Lower lobe of right lung (tissue), 2 donors: ENCODE measurements at regions not wholly inside any gene's neighbourhood (a gene's known extent, or its start where the extent isn't known, plus 50 kb on each side); places are given as distances from the start of the nearest gene placed in this dataset.
"Not testable (repeated sequence)": the region's sequence is repeated elsewhere in the genome, so short reads cannot be mapped to it uniquely, and the experiment has no call there.

Experiments
- ATAC-seq, 2 donors: fragments of 200-7000 bp; cut with Tn5 transposase; one replicate each; pipeline ENCODE4 v1.9.1; 2020 to 2022; ENCODE audit warnings: mild to moderate bottlenecking in 2 of 2, moderate library complexity in 2 of 2
- DNase-seq: peaks from one replicate; pipeline ENCODE4 v3.0.0-alpha.2; 2020
- H3K27ac ChIP-seq: fragments of 200-600 bp; one replicate; pipeline ENCODE4 v1.8.0; 2022
- H3K27me3 ChIP-seq: fragments of 200-600 bp; one replicate; pipeline ENCODE4 v1.8.0; 2022; ENCODE audit warnings: low read depth
- H3K36me3 ChIP-seq: fragments of 200-600 bp; one replicate; pipeline ENCODE4 v1.8.0; 2022; ENCODE audit warnings: mild to moderate bottlenecking
- H3K4me1 ChIP-seq: fragments of 200-600 bp; one replicate; pipeline ENCODE4 v1.8.0; 2022
- H3K4me3 ChIP-seq: fragments of 200-600 bp; one replicate; pipeline ENCODE4 v1.8.0; 2022; ENCODE audit warnings: mild to moderate bottlenecking
- H3K9me3 ChIP-seq: fragments of 200-600 bp; one replicate; pipeline ENCODE4 v1.8.0; 2022
- CTCF ChIP-seq: fragments of 200-600 bp; IDR thresholded peaks from one replicate; pipeline ENCODE4 v1.8.0; 2022; ENCODE audit warnings: antibody characterized with exemption, mild to moderate bottlenecking
- intact Hi-C: fragments of 100-400 bp; cut with DNase I; formaldehyde crosslinking; loops from one replicate; pipeline ENCODE4 v1.11.0; 2022
- donor health status: DM: no; HTN: yes; CAD: no; lungs with severe emphysema.

GRCh38 chrY:7285388-7285787 lies 373.8 kb upstream of the AMELY start:
- no peaks in the 10 kb centered on the region for H3K4me1 ChIP-seq
- H3K36me3 ChIP-seq = peaks cover 3% of the 10 kb centered on the region
- no peaks in the 10 kb centered on the region for H3K27me3 ChIP-seq
- no peak overlapping the region for H3K4me3 ChIP-seq
- no peak for ATAC-seq
- intact Hi-C loops = no loop called here
- TF ChIP-seq CTCF = no peak
- H3K27ac ChIP-seq = no peak overlapping the region
- no peak for DNase-seq
- H3K9me3 ChIP-seq = no peaks in the 10 kb centered on the region

- H3K4me1 ChIP-seq = no peaks in the 10 kb centered on the region
- no peak for DNase-seq
- H3K27ac ChIP-seq = no peak overlapping the region
- no peaks in the 10 kb centered on the region for H3K27me3 ChIP-seq
- H3K9me3 ChIP-seq = no peaks in the 10 kb centered on the region
- intact Hi-C loops = no loop called here
- ATAC-seq = no peak
- H3K36me3 ChIP-seq = peaks cover 3% of the 10 kb centered on the region
- no peak overlapping the region for H3K4me3 ChIP-seq
- TF ChIP-seq CTCF = no peak
Measured at GRCh38 chrY:7283001-7283400, 371.4 kb upstream of the AMELY start.

GRCh38 chrY:7280151-7280740 lies 368.7 kb upstream of the AMELY start:
- ATAC-seq = peak in 1 of 2 donors; percentile 60
- H3K27me3 ChIP-seq, intact Hi-C loops, H3K9me3 ChIP-seq, H3K36me3 ChIP-seq, H3K4me1 ChIP-seq, H3K27ac ChIP-seq, DNase-seq, H3K4me3 ChIP-seq: not testable (repeated sequence)

- Histone ChIP-seq H3K4me1 (no peaks in the 10 kb centered on the region), H3K36me3 (no peaks in the 10 kb centered on the region), H3K9me3 (no peaks in the 10 kb centered on the region), H3K27me3 (no peaks in the 10 kb centered on the region), H3K27ac (no peak overlapping the region), H3K4me3 (peak overlapping the region; percentile 70)
- ATAC-seq = no peak
- DNase-seq = no peak
- no peak for TF ChIP-seq CTCF
- intact Hi-C loops = no loop called here
Measured at GRCh38 chrY:7275751-7276150, 364.2 kb upstream of the AMELY start.

- Histone ChIP-seq H3K36me3 (no peaks in the 10 kb centered on the region), H3K27me3 (no peaks in the 10 kb centered on the region), H3K4me3 (peak overlapping the region; percentile 70), H3K9me3 (no peaks in the 10 kb centered on the region), H3K27ac (peak overlapping the region; percentile 86), H3K4me1 (no peaks in the 10 kb centered on the region)
- ATAC-seq = no peak
- no peak for DNase-seq
- no peak for TF ChIP-seq CTCF
- intact Hi-C loops = no loop called here
Measured at GRCh38 chrY:7275014-7275413, 363.5 kb upstream of the AMELY start.

GRCh38 chrY:7274369-7274913 lies 362.9 kb upstream of the AMELY start:
- ATAC-seq (peak in 1 of 2 donors; percentile 46), DNase-seq (peak; percentile 47)
- no peaks in the 10 kb centered on the region for H3K9me3 ChIP-seq
- intact Hi-C loops = no loop called here
- H3K27ac ChIP-seq = peak overlapping the region; percentile 86
- no peaks in the 10 kb centered on the region for H3K4me1 ChIP-seq
- no peaks in the 10 kb centered on the region for H3K27me3 ChIP-seq
- H3K4me3 ChIP-seq = peak overlapping the region; percentile 70
- no peaks in the 10 kb centered on the region for H3K36me3 ChIP-seq
- TF ChIP-seq CTCF = no peak
